Effector CD4-positive, alpha-beta T cell (primary cell): ENCODE measurements at regions not wholly inside any gene's neighbourhood (a gene's known extent, or its start where the extent isn't known, plus 50 kb on each side); places are given as distances from the start of the nearest gene placed in this dataset.
"Not testable (repeated sequence)": the region's sequence is repeated elsewhere in the genome, so short reads cannot be mapped to it uniquely, and the experiment has no call there.

ENCODE experiments used
- DNase-seq: peaks from one replicate; pipeline ENCODE4 v3.0.0-alpha.2; 2020

GRCh38 chrX:46220822-46221221 lies 324.4 kb downstream of the ZNF674 start:
- no peak for DNase-seq

DNA sequence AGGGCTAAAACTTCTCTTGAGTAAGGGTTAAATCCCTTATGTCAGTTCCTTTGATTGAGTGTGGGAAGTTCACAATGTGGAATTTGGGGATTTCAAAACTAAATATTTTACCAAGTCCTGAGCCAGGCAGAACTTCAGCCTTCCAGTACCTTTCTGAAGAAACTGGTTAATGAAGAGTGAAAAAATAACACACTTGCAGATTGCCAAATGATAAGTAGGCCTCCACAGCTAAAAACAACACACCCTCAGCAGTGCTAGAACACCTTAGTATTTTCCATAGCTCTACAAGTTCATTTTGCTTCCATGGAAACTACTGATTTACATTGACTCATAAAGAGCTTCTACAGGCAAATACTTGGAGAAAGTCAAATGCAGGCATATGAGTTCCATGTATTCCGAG lies 326.8 kb downstream of the ZNF674 start:
- no peak for DNase-seq

- DNase-seq, result no peak
Measured at GRCh38 chrX:46216406-46216805, 328.8 kb downstream of the ZNF674 start.

DNA sequence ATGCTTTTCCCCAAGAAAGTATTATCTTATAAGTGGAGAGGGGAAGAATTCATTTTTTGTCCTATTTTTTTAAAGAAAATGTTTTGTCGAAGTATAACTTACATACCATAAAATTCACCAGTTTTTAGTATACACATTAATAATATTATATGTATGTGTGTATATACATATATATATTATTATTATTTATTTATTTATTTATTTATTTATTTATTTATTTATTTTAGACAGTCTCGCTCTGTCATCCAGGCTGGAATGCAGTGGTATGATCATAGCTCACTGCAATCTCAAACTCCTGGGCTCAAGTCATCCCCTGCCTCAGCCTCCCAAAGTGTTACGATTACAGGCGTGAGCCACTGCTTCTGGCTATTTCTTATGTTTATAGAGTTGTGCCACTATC lies 334.1 kb downstream of the ZNF674 start:
- no peak for DNase-seq

- no peak for DNase-seq
Measured at GRCh38 chrX:46209768-46210167, 335.5 kb downstream of the ZNF674 start.

DNA sequence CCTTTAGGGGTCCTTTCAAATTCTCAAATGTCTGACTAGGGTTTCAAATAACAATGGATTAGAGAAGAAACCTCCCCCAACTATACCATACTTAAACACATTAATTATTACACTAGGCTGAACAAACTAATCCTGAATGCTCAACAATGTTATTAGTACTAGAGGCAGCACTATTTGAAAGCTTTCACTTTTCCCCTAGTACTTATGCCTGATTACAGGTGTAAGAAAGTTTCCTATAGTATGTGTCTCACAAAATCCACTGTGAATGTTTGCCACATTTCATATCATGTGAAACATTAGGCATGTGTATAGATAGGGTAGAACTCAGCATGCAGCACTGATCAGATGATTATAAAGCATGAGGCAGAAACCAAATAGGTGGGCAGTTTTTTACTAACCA lies 336.2 kb downstream of the ZNF674 start:
- DNase-seq, result no peak

- DNase-seq, result no peak
Measured at GRCh38 chrX:46208225-46208854, 336.9 kb downstream of the ZNF674 start.

- DNase-seq, result no peak
Measured at GRCh38 chrX:46204721-46205422, 340.3 kb downstream of the ZNF674 start.

- DNase-seq, result no peak
Measured at GRCh38 chrX:46202733-46203514, 342.3 kb downstream of the ZNF674 start.

DNA sequence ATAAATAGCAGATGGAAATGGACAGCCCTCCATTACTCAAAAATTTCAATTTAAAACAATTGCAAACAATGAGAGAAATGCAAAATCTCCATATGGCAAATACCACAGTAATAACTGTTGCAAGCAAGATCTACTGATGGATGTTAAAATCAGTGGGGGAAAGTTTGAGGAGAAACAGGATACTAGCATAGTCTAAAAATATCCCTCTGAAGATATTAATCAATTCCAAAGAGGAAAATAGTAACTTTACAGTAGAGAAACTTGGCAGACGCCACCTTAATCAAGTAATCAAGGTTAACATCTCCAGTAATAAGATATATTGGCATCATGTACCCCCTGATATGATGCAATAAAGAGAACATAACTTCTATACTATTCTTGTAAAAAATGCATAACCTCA lies 344.8 kb downstream of the ZNF674 start:
- DNase-seq, result no peak

DNA sequence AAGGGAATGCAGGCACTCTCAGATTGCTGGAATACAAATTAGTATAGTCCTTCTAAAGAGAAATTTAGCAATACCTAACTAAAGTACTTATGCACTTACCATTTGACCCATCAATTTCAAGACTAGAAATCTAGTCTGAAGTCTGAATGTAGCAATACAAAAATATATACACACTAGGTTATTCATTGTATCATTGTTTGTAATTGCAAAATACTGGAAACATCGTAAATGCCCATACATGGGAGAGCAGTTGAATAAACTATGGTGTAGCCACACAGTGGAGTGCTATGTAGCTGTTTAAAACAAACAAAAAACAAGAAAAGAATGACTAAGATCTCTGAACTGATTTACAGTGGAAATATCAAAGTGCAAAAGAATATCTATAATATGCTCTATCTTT lies 346.4 kb downstream of the ZNF674 start:
- no peak for DNase-seq

DNA sequence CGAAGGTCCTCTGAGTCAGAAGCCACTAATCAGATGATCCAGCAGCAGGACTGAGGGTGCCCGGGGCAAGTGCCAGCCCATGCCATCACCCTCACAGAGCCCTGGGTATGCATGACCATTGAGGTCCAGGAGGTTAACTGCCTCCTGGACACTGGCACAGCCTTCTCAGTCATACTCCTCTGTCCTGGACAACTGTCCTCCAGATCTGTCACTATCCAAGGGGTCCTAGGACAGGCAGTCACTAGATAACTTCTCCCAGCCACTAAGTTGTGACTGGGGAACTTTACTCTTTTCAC lies 358.5 kb downstream of the ZNF674 start:
- not testable (repeated sequence) for DNase-seq

GRCh38 chrX:46185923-46186810 lies 359.1 kb downstream of the ZNF674 start:
- DNase-seq, result no peak

- DNase-seq, result no peak
Measured at GRCh38 chrX:46184749-46185148, 360.5 kb downstream of the ZNF674 start.

- DNase-seq, result no peak
Measured at GRCh38 chrX:46180258-46180687, 364.9 kb downstream of the ZNF674 start.

DNA sequence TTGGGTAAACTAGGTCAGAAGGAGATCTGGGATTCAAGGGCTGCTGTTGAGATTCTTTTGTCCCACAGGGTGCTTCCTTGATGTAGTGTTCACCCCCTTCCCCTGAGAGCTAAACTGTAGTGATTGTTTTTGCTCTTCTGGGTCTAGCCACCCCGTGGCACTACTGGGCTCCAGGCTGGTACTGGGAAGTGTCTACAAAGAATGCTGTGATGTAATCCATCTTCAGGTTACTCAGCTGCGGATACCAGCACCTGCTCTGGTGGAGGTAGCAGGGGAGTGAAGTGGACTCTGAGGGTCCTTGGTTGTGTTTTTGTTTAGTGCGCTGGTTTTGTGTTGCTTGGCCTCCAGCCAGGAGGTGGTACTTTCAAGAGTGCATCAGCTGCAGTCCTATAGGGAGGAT lies 365.5 kb downstream of the ZNF674 start:
- no peak for DNase-seq

DNA sequence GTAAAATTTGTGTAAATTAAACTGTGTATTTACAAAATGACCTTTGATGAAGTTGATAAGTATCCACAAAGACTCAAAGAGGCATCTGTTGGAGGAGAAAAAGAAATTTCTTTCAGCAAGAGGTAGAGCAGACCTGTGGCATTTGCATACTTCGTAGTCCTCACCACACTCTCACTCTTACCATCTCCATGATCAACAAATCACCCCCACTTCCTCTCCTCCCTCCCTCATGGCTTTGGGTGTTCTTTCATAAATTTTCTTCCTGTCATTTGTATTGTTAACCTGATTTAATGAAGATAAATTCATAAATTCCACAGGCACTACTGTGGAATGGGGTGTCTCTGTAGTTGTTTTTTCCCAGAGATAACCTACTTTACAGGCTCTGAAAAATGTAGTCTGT lies 366.5 kb downstream of the ZNF674 start:
- no peak for DNase-seq

- DNase-seq, result no peak
Measured at GRCh38 chrX:46173159-46173558, 372.1 kb downstream of the ZNF674 start.

- not testable (repeated sequence) for DNase-seq
Measured at GRCh38 chrX:46171457-46171856, 373.8 kb downstream of the ZNF674 start.

GRCh38 chrX:46169808-46170207 lies 375.4 kb downstream of the ZNF674 start:
- no peak for DNase-seq

DNA sequence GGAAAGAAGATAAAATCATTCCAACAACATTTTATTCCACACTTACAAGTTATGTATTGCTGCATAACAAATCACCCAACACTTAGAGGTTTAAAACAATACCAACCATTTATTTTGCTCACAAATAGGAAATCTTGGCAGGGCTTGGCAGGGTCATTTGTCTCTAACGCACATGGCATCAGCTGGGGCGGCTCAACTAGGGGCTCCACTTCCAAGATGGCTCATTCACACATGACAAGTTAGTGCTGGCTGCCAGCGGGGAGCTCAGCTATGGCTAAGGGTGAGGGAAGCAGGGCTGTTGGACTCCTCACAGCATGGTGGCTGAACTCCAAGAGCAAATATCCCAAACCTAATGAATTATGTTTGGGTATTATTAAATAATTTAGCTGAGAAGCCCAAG lies 377.0 kb downstream of the ZNF674 start:
- no peak for DNase-seq

DNA sequence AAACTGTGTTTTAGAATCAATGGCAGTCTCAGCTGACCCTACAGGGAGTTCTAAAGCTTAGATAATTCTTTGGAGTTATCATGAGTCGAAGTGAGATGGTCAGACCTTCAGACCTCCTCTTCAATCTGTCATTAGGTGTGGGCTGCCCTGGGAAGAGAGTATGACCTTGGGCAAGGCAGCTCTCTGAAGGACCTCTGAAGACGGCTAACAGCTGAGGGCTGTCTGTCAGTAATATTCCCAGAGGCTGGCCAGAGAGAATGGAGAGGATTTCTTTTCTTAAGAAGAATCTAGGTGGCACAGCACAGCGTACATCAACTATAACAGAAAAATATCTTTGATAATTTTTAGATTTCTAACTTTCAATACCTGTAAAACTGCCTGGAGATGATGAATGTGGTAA lies 379.4 kb downstream of the ZNF674 start:
- DNase-seq, result no peak

GRCh38 chrX:46165411-46165810 lies 379.8 kb downstream of the ZNF674 start:
- DNase-seq, result no peak
